ENCODE measurements at regions not wholly inside any gene's neighbourhood (a gene's known extent, or its start where the extent isn't known, plus 50 kb on each side); places are given as distances from the start of the nearest gene placed in this dataset.

DNA sequence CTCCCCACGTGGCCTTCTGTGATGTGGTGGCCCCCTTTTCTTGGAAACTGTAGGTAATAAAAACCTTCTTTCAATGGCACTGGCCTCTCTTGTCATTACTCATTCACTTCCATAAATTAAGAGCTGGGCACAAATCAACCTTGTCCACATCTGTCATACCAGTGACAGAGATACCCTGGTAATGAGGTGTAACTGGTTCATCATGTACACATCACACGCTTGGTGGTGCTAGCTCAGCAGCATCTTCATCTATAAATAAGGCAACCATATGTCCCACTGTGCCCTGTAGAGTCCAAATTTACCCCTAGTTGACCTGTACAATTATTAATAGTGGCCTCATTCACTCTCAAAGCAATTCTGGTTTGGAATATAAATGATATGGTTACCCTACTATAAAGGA lies 245.6 kb downstream of the HIVEP2 start:
- no peaks in the 10 kb centered on the region for H3K9me3 ChIP-seq
- 37 to 64% (median 57%) methylated on average over 2 of the region's 2 CpGs for WGBS, 3 donors
- no peaks in the 10 kb centered on the region for H3K27me3 ChIP-seq (ENCODE audit: insufficient read depth in 3 of 3, low read length in 2 of 3)
- H3K27ac ChIP-seq, result no peak overlapping the region
- TF ChIP-seq, protein P1, sequence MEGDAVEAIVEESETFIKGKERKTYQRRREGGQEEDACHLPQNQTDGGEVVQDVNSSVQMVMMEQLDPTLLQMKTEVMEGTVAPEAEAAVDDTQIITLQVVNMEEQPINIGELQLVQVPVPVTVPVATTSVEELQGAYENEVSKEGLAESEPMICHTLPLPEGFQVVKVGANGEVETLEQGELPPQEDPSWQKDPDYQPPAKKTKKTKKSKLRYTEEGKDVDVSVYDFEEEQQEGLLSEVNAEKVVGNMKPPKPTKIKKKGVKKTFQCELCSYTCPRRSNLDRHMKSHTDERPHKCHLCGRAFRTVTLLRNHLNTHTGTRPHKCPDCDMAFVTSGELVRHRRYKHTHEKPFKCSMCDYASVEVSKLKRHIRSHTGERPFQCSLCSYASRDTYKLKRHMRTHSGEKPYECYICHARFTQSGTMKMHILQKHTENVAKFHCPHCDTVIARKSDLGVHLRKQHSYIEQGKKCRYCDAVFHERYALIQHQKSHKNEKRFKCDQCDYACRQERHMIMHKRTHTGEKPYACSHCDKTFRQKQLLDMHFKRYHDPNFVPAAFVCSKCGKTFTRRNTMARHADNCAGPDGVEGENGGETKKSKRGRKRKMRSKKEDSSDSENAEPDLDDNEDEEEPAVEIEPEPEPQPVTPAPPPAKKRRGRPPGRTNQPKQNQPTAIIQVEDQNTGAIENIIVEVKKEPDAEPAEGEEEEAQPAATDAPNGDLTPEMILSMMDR (IDR thresholded peaks at IDR 0.05), result no peak
- DNase-seq, result no peak
- intact Hi-C loops (cut with DNase I), result loop anchor here (5.0 to 10.0 kb wide), 3 partner anchors 328 to 535 kb away; no protein-coding TSS in a partner anchor
- peaks cover 8% of the 10 kb centered on the region for H3K4me1 ChIP-seq
- H3K4me3 ChIP-seq, result no peak overlapping the region
- peak in 3 of 4 donors; percentile 40 to 94 (median 86) for ATAC-seq
- no peaks in the 10 kb centered on the region for H3K36me3 ChIP-seq (ENCODE audit: insufficient read depth in 1 of 2, low read depth in 1 of 2)

DNA sequence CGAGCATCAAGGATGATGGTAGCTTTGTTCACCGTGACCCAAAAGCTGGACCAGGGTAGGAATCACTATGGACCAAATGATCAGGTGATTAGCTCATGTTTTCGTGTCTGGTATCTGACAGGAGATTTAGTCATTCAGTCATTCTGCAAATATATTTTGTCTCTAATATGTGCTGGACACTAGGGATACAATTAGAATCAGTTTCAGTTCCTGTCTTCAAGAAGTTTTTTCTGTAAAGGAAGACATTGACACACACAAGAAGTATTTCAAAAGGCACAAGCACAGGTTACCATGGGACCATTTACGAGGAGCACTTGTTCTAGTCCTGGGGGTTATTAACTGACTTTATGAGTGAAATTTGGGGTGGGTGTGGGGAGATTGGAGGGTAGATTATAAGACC lies 244.9 kb downstream of the HIVEP2 start:
- TF ChIP-seq, protein P1 (IDR thresholded peaks at IDR 0.05), result no peak
- no peak overlapping the region for H3K4me3 ChIP-seq
- H3K27ac ChIP-seq, result no peak overlapping the region
- WGBS, 3 donors, result 79 to 92% (median 91%) methylated on average over 4 of the region's 4 CpGs
- no peaks in the 10 kb centered on the region for H3K27me3 ChIP-seq (ENCODE audit: insufficient read depth in 3 of 3, low read length in 2 of 3)
- intact Hi-C loops (cut with DNase I), result loop anchor here in 1 of 2 donors (5.0 kb wide), 1 partner anchor 247 kb away; the partner anchor contains the start of gene HIVEP2
- peaks cover 8% of the 10 kb centered on the region for H3K4me1 ChIP-seq
- H3K9me3 ChIP-seq, result no peaks in the 10 kb centered on the region
- no peaks in the 10 kb centered on the region for H3K36me3 ChIP-seq (ENCODE audit: insufficient read depth in 1 of 2, low read depth in 1 of 2)
- DNase-seq (no peak), ATAC-seq (no peak)

- no peaks in the 10 kb centered on the region for H3K27me3 ChIP-seq (ENCODE audit: insufficient read depth in 3 of 3, low read length in 2 of 3)
- no peak for ATAC-seq
- intact Hi-C loops (cut with DNase I), result loop anchor here in 1 of 2 donors (5.0 kb wide), 1 partner anchor 247 kb away; the partner anchor contains the start of gene HIVEP2
- H3K27ac ChIP-seq, result no peak overlapping the region
- H3K4me3 ChIP-seq, result no peak overlapping the region
- DNase-seq, result no peak
- TF ChIP-seq, protein P1 (IDR thresholded peaks at IDR 0.05), result no peak
- peaks cover 8% of the 10 kb centered on the region for H3K4me1 ChIP-seq
- no peaks in the 10 kb centered on the region for H3K9me3 ChIP-seq
- WGBS, 3 donors, result 63 to 76% (median 72%) methylated on average over 7 of the region's 7 CpGs
- no peaks in the 10 kb centered on the region for H3K36me3 ChIP-seq (ENCODE audit: insufficient read depth in 1 of 2, low read depth in 1 of 2)
Measured at GRCh38 chr6:142700671-142701312, 244.2 kb downstream of the HIVEP2 start.

Measured in psoas muscle (tissue), 7 donors.